ENCODE measurements at regions not wholly inside any gene's neighbourhood (a gene's known extent, or its start where the extent isn't known, plus 50 kb on each side); places are given as distances from the start of the nearest gene placed in this dataset.

DNA sequence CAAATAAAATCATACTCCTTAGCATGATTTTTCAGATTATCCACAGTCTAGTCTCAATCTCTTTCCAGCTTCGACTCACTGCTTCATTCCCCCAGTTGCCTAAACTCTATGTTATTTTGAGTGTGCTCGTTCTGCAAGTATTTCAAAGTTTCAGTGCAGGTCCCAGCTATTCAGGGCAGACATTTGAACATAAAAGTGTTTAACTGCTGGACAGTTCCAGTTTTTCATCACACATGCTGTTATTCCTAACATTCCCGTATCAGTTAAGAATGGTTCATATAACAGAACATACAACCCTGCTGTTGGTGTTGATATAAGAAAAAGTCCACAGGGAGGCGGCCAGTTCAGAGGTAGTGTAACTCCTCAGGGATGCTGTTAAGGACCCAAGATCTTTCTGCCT is 113.3 kb downstream of the SLIT2 start:
- DNase-seq (ENCODE audit: low read depth): no peak
- no peak overlapping the region for H3K4me3 ChIP-seq (ENCODE audit: low read depth, low read length)
- TF ChIP-seq POLR2A (IDR thresholded peaks at IDR 0.05; ENCODE audit: extremely low read depth, insufficient read length): no peak
- no peak for TF ChIP-seq MYC (IDR thresholded peaks at IDR 0.05; ENCODE audit: low read depth, low read length)
- TF ChIP-seq, protein P1, sequence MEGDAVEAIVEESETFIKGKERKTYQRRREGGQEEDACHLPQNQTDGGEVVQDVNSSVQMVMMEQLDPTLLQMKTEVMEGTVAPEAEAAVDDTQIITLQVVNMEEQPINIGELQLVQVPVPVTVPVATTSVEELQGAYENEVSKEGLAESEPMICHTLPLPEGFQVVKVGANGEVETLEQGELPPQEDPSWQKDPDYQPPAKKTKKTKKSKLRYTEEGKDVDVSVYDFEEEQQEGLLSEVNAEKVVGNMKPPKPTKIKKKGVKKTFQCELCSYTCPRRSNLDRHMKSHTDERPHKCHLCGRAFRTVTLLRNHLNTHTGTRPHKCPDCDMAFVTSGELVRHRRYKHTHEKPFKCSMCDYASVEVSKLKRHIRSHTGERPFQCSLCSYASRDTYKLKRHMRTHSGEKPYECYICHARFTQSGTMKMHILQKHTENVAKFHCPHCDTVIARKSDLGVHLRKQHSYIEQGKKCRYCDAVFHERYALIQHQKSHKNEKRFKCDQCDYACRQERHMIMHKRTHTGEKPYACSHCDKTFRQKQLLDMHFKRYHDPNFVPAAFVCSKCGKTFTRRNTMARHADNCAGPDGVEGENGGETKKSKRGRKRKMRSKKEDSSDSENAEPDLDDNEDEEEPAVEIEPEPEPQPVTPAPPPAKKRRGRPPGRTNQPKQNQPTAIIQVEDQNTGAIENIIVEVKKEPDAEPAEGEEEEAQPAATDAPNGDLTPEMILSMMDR (IDR thresholded peaks at IDR 0.05; ENCODE audit: low read depth, low read length): no peak
- TF ChIP-seq, protein P2, sequence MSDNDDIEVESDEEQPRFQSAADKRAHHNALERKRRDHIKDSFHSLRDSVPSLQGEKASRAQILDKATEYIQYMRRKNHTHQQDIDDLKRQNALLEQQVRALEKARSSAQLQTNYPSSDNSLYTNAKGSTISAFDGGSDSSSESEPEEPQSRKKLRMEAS (IDR thresholded peaks at IDR 0.05; ENCODE audit: low read depth, low read length): no peak

DNA sequence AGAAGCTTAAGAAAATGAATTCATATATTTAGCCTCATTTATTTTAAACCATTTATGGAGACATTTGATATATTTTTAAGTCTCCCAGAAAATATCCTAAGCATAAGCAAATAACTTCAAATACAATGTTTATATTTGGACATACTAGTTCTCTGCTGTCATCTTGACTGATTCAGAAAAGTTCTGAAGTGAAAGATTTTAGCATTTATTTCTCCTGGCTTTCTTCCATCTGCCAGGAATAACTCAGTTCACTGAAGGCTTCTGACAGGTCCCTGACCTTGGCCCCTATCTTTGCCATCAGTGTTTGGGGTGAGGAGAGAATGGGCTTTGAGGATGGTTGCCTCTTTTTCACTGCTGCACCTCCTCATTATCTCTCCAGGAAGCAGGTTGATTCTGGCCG is 115.7 kb downstream of the SLIT2 start:
- DNase-seq (ENCODE audit: low read depth): no peak
- no peak overlapping the region for H3K4me3 ChIP-seq (ENCODE audit: low read depth, low read length)
- TF ChIP-seq, protein P2 (IDR thresholded peaks at IDR 0.05; ENCODE audit: low read depth, low read length): no peak

DNA sequence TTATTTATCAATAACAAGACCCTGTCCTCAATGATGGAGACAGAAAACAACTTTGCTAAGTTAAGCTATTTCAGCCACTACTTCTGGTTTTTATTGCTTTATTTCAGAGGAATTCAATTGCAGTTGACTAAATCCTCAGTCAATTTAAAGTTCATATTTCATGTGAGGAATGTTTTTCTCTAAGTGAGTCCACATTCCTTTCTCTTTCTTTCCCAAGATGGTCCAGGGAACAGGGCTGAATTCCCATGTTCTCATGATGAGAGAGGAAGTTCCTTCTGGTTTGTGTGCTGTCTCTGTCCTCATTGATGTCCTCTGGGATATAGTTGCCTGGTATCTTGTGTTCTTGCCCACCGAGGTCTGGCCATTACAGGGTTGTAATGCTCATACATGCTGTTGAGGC is 117.2 kb downstream of the SLIT2 start:
- TF ChIP-seq, protein P2 (IDR thresholded peaks at IDR 0.05; ENCODE audit: low read depth, low read length): no peak
- TF ChIP-seq, protein P1 (IDR thresholded peaks at IDR 0.05; ENCODE audit: low read depth, low read length): no peak
- no peak for TF ChIP-seq MYC (IDR thresholded peaks at IDR 0.05; ENCODE audit: low read depth, low read length)
- TF ChIP-seq POLR2A (IDR thresholded peaks at IDR 0.05; ENCODE audit: extremely low read depth, insufficient read length): no peak
- DNase-seq (ENCODE audit: low read depth): no peak
- no peak overlapping the region for H3K4me3 ChIP-seq (ENCODE audit: low read depth, low read length)

DNA sequence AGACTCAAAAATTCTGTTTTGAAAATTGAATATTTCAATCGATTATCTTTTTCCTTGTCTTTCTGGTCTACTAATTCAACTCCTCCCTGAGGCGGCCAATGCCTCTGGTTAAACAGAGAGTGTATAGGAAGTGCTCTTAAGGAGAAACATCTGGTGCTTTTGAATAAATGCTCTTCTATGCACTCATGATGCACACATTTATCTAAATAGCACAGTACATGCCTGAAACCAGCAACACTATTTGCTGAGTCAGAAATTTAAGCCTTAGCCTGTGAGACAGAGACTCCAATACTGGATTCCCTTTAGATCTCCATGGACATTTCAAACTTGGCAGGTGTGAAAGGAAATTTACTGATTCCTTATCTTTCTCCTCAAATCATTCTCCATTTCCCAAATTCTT is 118.6 kb downstream of the SLIT2 start:
- DNase-seq (ENCODE audit: low read depth): no peak
- no peak overlapping the region for H3K4me3 ChIP-seq (ENCODE audit: low read depth, low read length)
- TF ChIP-seq, protein P1 (IDR thresholded peaks at IDR 0.05; ENCODE audit: low read depth, low read length): no peak
- TF ChIP-seq POLR2A (IDR thresholded peaks at IDR 0.05; ENCODE audit: extremely low read depth, insufficient read length) (no peak), MYC (IDR thresholded peaks at IDR 0.05; ENCODE audit: low read depth, low read length) (no peak)
- TF ChIP-seq, protein P2 (IDR thresholded peaks at IDR 0.05; ENCODE audit: low read depth, low read length): no peak

DNA sequence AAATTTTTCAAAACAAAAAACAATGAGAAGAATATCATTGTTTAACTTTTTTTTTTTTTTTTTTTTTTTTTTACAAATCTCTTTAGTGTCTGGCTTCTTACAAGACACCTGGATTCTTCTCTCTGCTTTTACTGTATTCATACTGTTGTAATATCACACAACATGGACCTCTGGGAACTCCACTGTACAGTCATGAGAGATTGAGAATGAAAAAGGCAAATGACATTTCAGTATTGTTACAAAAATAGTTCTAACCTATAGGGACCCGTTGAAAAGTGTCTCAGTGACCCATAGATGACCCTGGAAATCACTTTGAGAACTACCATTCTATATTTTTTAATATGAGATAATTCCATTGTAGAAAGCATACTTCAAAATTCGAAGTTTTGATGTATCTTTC is 124.4 kb downstream of the SLIT2 start:
- DNase-seq (ENCODE audit: low read depth): no peak
- no peak overlapping the region for H3K4me3 ChIP-seq (ENCODE audit: low read depth, low read length)
- TF ChIP-seq, protein P1 (IDR thresholded peaks at IDR 0.05; ENCODE audit: low read depth, low read length): no peak
- TF ChIP-seq, protein P2 (IDR thresholded peaks at IDR 0.05; ENCODE audit: low read depth, low read length): no peak
- TF ChIP-seq POLR2A (IDR thresholded peaks at IDR 0.05; ENCODE audit: extremely low read depth, insufficient read length) (no peak), MYC (IDR thresholded peaks at IDR 0.05; ENCODE audit: low read depth, low read length) (no peak)

DNA sequence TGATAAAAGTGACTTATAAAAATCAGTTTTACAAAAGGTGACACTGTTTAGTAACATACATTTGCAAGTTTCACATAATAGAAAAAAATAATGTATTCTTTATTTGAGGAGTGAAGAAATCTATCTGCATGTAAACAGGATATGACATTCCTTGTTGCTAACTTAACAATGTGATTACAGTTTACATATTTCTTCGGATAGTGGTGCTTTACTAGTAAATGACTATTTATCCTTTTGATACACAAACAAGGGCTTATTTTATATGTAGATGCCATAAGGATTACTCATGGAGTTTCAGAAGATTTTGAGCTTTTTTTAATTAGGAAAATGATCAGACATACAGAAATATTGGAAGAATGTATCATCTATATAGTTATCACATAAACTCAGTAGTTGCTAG is 126.5 kb downstream of the SLIT2 start:
- no peak overlapping the region for H3K4me3 ChIP-seq (ENCODE audit: low read depth, low read length)
- DNase-seq (ENCODE audit: low read depth): no peak
- TF ChIP-seq POLR2A (IDR thresholded peaks at IDR 0.05; ENCODE audit: extremely low read depth, insufficient read length) (no peak), MYC (IDR thresholded peaks at IDR 0.05; ENCODE audit: low read depth, low read length) (no peak)
- TF ChIP-seq, protein P2 (IDR thresholded peaks at IDR 0.05; ENCODE audit: low read depth, low read length): no peak
- TF ChIP-seq, protein P1 (IDR thresholded peaks at IDR 0.05; ENCODE audit: low read depth, low read length): no peak
